ENCODE measurements at regions not wholly inside any gene's neighbourhood (a gene's known extent, or its start where the extent isn't known, plus 50 kb on each side); places are given as distances from the start of the nearest gene placed in this dataset.

- TF ChIP-seq CTCF (IDR thresholded peaks at IDR 0.05) (no peak), ZFX (IDR thresholded peaks at IDR 0.05; ENCODE audit: borderline replicate concordance) (no peak)
Measured at GRCh38 chr11:92739041-92739440, 230.4 kb upstream of the MTNR1B start.
